Activated CD4-positive, alpha-beta T cell treated with anti-CD3 and anti-CD28 coated beads, Interleukin-2, amount 10 ng/mL, durations not matched to agents 7 days and 5 days (primary cell): ENCODE measurements at regions not wholly inside any gene's neighbourhood (a gene's known extent, or its start where the extent isn't known, plus 50 kb on each side); places are given as distances from the start of the nearest gene placed in this dataset.

Source experiments
- CTCF ChIA-PET: fragments of 350-600 bp; sonication (Branson Sonifier 250); formaldehyde crosslinking; loops from one replicate; lab custom pipeline; 2021; ENCODE audit warnings: antibody characterized with exemption; lab: Charles Lee
- POLR2A ChIA-PET: fragments of 350-600 bp; sonication (Branson Sonifier 250); formaldehyde crosslinking; loops from one replicate; lab custom pipeline; 2021; ENCODE audit warnings: antibody characterized with exemption; lab: Charles Lee
- DNase-seq: peaks from one replicate; pipeline ENCODE4 v3.0.0-alpha.2; 2020
- H3K27ac Mint-ChIP-seq: one replicate; pipeline ENCODE4 v1.8.0; 2021; ENCODE audit warnings: mild to moderate bottlenecking, moderate library complexity, mixed read lengths
- H3K27me3 Mint-ChIP-seq: one replicate; pipeline ENCODE4 v1.8.0; 2021; ENCODE audit warnings: mixed read lengths
- H3K36me3 Mint-ChIP-seq: one replicate; pipeline ENCODE4 v1.8.0; 2021; ENCODE audit warnings: low read depth, mixed read lengths
- H3K4me1 Mint-ChIP-seq: one replicate; pipeline ENCODE4 v1.8.0; 2021; ENCODE audit warnings: mixed read lengths
- H3K4me3 Mint-ChIP-seq: one replicate; pipeline ENCODE4 v1.8.0; 2021; ENCODE audit warnings: mild to moderate bottlenecking, moderate library complexity, mixed read lengths
- H3K9me3 Mint-ChIP-seq: one replicate; pipeline ENCODE4 v1.8.0; 2021; ENCODE audit warnings: mixed read lengths

- Mint-ChIP-seq H3K27me3 (peaks cover 8% of the 10 kb centered on the region), H3K4me1 (no peaks in the 10 kb centered on the region), H3K9me3 (no peaks in the 10 kb centered on the region), H3K36me3 (no peaks in the 10 kb centered on the region), H3K27ac (no peak overlapping the region), H3K4me3 (no peak overlapping the region)
- POLR2A ChIA-PET, result interaction anchor here (0.6 kb wide), 1 partner anchor 474 kb away, joined by 3 read pairs; no protein-coding TSS in a partner anchor
- CTCF ChIA-PET, result interaction anchor here (0.8 kb wide), 1 partner anchor 12 kb away, joined by 3 read pairs; no protein-coding TSS in a partner anchor
- DNase-seq, result no peak
Measured at GRCh38 chr1:58870298-58870676, 86.4 kb upstream of the JUN start.

DNA sequence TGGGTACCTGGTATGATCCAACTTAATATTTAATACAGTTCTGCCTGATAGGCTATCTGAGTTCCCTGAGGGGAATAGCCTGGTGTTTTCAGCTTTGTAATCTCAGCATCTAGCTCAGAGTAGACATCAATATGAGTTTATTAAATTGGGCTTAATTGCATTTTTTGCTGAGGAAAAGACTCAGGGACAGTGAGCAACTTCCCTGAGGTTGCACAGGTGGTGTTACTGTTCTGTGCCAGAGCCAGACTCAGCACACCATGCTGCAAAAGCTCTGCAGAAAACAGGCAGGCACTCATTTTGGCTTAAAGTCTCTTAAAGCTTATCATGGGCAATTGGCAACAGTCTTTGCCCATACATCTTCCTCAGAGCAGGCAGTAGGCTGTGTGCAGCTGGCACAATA is 90.5 kb upstream of the JUN start:
- ChIA-PET CTCF (interaction anchor here (0.7 to 0.8 kb wide), 2 partner anchors 9 to 16 kb away, joined by 3 read pairs; no protein-coding TSS in a partner anchor), POLR2A (no interaction called here)
- Mint-ChIP-seq H3K27ac (no peak overlapping the region), H3K9me3 (no peaks in the 10 kb centered on the region), H3K27me3 (peaks cover 8% of the 10 kb centered on the region), H3K4me3 (no peak overlapping the region), H3K36me3 (no peaks in the 10 kb centered on the region), H3K4me1 (no peaks in the 10 kb centered on the region)
- no peak for DNase-seq

DNA sequence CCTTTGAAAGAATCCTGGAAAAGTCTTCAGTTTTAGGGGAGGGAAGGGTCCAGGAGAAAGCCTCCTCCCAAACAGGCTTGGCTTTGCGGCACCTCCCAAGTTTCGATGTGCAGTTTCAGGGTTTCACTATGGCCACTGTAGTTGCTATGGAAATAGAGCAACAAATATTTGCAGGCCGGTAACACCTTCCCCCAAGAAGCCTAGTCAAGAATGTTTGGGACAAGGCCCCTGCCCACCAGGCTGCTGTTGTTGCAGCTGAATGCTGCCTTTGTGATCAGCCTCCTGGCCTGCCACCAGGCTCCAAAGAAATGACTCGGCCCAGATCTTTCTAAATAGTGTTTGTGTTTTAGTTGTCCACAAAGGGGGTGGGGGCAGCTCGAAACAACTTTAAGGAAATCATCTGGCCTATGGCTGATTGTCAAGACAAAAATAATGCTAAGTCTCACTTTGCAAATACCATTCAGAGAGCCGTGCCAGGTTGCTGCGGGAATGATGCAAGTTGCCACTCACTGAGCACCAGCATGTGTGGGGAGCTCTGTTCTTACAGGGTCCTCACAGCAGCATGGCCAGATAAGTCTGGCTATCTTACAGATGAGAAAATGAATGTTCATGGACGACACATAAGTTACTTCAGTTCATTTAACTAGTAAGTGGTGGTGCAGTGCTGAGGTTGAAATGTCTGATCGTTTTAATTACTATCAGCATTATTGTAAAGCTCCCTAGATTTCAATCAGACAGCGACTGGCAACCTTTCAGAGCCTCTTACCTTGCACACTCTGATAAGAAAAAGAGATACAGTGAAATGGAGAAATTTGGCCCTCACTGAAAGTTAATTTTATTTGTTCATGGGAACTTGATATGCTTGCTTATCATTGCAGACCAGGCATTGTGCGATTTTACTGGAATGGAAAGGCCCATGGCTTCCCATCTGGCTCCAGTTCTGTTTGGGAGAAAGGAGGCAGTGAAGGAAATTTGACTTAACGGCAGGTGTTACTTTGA is 91.2 kb upstream of the JUN start:
- CTCF ChIA-PET, result interaction anchor here (0.7 kb wide), 1 partner anchor 9 kb away, joined by 3 read pairs; no protein-coding TSS in a partner anchor
- peaks cover 8% of the 10 kb centered on the region for H3K27me3 Mint-ChIP-seq
- no peak overlapping the region for H3K4me3 Mint-ChIP-seq
- no peaks in the 10 kb centered on the region for H3K9me3 Mint-ChIP-seq
- POLR2A ChIA-PET, result no interaction called here
- H3K36me3 Mint-ChIP-seq, result no peaks in the 10 kb centered on the region
- DNase-seq, result no peak
- H3K4me1 Mint-ChIP-seq, result no peaks in the 10 kb centered on the region
- H3K27ac Mint-ChIP-seq, result no peak overlapping the region

- Mint-ChIP-seq H3K36me3 (no peaks in the 10 kb centered on the region), H3K4me3 (no peak overlapping the region), H3K4me1 (peaks cover 6% of the 10 kb centered on the region), H3K9me3 (peaks cover 4% of the 10 kb centered on the region), H3K27ac (no peak overlapping the region), H3K27me3 (peaks cover 2% of the 10 kb centered on the region)
- POLR2A ChIA-PET, result no interaction called here
- CTCF ChIA-PET, result interaction anchor here (1.2 kb wide), 1 partner anchor 11 kb away, joined by 3 read pairs; no protein-coding TSS in a partner anchor
- DNase-seq, result no peak
Measured at GRCh38 chr1:58879464-58879863, 95.6 kb upstream of the JUN start.

DNA sequence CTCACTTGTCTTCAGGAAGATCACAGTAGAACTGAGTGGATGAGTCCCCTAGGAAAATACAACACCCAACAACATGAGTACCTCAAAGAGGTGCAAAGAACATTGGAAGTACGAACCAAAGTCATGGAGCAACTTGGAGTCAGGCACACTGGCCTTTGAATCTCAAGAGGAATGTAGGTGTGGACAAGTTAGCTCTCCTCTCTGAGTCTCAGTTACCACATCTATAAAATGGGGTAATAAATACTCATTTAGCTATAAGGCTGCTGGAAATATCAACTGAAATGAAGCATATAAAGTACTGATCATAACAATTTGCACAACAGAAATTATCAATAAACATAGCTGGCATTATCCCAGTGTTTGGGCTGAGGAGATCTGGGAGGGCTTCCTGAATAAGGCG is 96.7 kb upstream of the JUN start:
- DNase-seq, result no peak
- peaks cover 4% of the 10 kb centered on the region for H3K9me3 Mint-ChIP-seq
- peaks cover 2% of the 10 kb centered on the region for H3K27me3 Mint-ChIP-seq
- no peak overlapping the region for H3K4me3 Mint-ChIP-seq
- POLR2A ChIA-PET, result no interaction called here
- no peaks in the 10 kb centered on the region for H3K36me3 Mint-ChIP-seq
- CTCF ChIA-PET, result interaction anchor here (0.7 to 1.7 kb wide), 3 partner anchors 17 to 35 kb away, joined by 3 to 6 read pairs (median 3); no protein-coding TSS in a partner anchor
- H3K4me1 Mint-ChIP-seq, result peaks cover 15% of the 10 kb centered on the region
- no peak overlapping the region for H3K27ac Mint-ChIP-seq

DNA sequence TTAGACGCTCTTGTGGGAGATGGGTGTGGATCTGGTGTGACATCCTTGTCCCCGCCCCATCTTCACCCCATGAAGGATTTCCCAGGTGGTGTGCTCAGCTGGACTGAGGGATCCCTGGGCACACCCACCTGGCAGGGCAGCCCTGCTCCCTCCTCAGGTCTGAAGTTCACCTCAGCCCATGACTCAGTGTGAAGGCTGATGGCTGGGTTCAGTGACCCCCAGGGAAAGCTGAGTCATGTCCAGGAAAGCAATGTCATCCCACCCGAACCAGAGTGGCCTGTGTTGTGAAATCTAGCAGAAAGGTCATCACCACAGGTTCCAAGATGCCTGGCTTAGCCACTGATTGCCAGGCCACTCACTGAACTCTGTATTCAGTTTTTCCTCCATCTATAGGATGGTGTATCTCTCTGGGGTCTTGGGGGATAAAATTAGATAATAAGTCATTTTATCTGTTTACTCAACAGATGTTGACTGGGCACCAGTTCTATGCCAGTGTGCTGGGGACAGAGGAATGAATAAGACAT is 97.7 kb upstream of the JUN start:
- Mint-ChIP-seq H3K9me3 (peaks cover 4% of the 10 kb centered on the region), H3K36me3 (no peaks in the 10 kb centered on the region), H3K27ac (no peak overlapping the region), H3K27me3 (peaks cover 2% of the 10 kb centered on the region), H3K4me1 (peaks cover 25% of the 10 kb centered on the region), H3K4me3 (no peak overlapping the region)
- ChIA-PET CTCF (interaction anchor here (1.1 to 1.7 kb wide), 3 partner anchors 12 to 18 kb away, joined by 3 to 6 read pairs (median 4); no protein-coding TSS in a partner anchor), POLR2A (no interaction called here)
- no peak for DNase-seq

DNA sequence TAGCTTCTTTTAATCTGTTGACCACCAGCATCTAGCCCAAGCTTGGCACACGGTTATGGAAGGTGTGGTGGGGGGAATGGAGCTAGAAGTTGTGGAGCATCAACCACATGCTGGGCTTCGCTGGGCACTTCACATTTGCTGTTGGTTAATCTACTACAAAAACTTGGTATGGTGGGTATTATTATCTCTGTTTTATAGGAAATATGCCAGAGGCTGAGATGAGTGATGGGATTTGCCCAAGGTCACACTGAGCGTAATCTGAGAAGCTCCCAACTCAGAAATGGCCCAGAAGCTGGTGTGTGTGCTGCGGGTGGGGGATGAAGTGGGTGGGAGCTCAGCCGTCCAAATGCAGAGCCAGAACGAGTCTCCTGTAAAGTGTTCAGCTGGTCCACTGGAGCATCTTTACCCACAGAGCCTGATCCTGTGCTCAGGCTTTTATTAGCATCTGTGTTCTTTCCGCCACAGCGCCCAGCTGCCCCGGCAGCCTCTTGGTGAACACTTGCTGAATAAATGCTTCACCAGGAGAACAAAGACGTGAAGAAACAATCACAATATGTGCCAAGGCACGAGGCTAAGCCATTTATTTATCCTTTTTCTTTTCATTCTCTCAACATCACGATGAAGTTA is 98.6 kb upstream of the JUN start:
- ChIA-PET POLR2A (no interaction called here), CTCF (interaction anchor here (0.9 to 1.8 kb wide), 4 partner anchors 10 to 24 kb away, joined by 3 to 5 read pairs (median 3); no protein-coding TSS in a partner anchor)
- Mint-ChIP-seq H3K27ac (no peak overlapping the region), H3K4me1 (peaks cover 33% of the 10 kb centered on the region), H3K36me3 (no peaks in the 10 kb centered on the region), H3K4me3 (no peak overlapping the region), H3K27me3 (peaks cover 2% of the 10 kb centered on the region), H3K9me3 (peaks cover 5% of the 10 kb centered on the region)
- DNase-seq, result no peak

GRCh38 chr1:58883037-58883887 is 99.4 kb upstream of the JUN start:
- H3K4me3 Mint-ChIP-seq, result no peak overlapping the region
- CTCF ChIA-PET, result interaction anchor here (0.9 to 1.8 kb wide), 4 partner anchors 10 to 25 kb away, joined by 3 to 5 read pairs (median 3); no protein-coding TSS in a partner anchor
- no peak for DNase-seq
- H3K4me1 Mint-ChIP-seq, result peaks cover 33% of the 10 kb centered on the region
- peaks cover 6% of the 10 kb centered on the region for H3K9me3 Mint-ChIP-seq
- H3K36me3 Mint-ChIP-seq, result no peaks in the 10 kb centered on the region
- POLR2A ChIA-PET, result no interaction called here
- peaks cover 2% of the 10 kb centered on the region for H3K27me3 Mint-ChIP-seq
- no peak overlapping the region for H3K27ac Mint-ChIP-seq

- H3K27me3 Mint-ChIP-seq, result peaks cover 2% of the 10 kb centered on the region
- ChIA-PET POLR2A (no interaction called here), CTCF (interaction anchor here (1.2 to 1.8 kb wide), 4 partner anchors 12 to 26 kb away, joined by 3 to 6 read pairs (median 4); no protein-coding TSS in a partner anchor)
- no peak overlapping the region for H3K4me3 Mint-ChIP-seq
- H3K9me3 Mint-ChIP-seq, result peaks cover 6% of the 10 kb centered on the region
- no peak overlapping the region for H3K27ac Mint-ChIP-seq
- DNase-seq, result no peak
- H3K36me3 Mint-ChIP-seq, result no peaks in the 10 kb centered on the region
- H3K4me1 Mint-ChIP-seq, result peaks cover 33% of the 10 kb centered on the region
Measured at GRCh38 chr1:58883888-58884482, 100.1 kb upstream of the JUN start.

DNA sequence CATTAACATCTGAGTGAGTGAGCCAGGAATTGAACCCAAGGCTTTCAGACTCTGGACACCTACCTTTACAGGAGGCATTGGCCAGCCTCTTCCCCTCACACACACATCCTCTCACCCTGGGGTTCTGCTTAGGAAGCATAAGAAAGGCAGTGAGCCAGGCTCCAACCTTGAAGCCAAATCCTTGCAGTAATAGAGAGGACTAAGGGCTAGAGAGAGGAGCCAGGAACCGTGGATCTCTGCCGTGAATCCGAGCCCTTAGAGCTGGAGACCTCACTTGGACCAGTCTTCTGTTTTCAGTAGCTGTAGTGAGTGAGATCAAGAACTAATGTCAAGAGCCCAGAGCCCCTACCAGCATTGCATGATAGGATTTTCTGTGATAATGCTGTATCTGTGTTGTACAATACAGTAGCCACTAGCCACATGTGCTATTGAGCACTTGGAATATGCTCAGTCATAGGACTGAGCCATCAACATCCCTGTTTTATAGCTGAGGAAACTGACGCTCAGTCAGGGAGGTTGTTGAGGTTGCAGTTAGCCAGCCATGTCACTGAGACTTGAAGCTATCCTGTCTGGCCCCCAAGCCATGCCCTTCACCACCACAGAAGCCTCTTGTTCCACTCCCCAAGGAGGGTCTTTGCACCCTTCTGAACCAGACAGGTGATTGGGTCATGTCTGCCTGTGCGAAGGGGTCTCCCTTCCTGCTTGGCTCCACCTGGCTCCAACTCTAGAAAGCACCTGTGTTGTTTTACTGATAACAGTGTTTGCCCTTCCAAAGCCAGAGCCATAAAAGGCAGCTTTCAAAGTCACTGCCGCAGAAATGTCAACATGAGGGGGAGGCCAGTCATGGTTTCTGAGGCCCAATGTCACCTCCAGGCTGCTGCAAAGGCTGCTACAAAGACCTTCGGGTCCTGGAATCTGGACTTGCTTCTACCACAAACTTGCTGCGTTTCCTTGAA is 101.1 kb upstream of the JUN start:
- CTCF ChIA-PET, result interaction anchor here (1.1 to 1.8 kb wide), 3 partner anchors 11 to 20 kb away, joined by 3 to 6 read pairs (median 4); no protein-coding TSS in a partner anchor
- peak overlapping the region; percentile 65 for H3K27ac Mint-ChIP-seq

GRCh38 chr1:58885998-58886397 is 102.2 kb upstream of the JUN start:
- DNase-seq, result peak; percentile 33
- CTCF ChIA-PET, result no interaction called here
- no peaks in the 10 kb centered on the region for H3K36me3 Mint-ChIP-seq
- peak overlapping the region; percentile 65 for H3K27ac Mint-ChIP-seq
- H3K4me1 Mint-ChIP-seq, result peaks cover 35% of the 10 kb centered on the region
- H3K9me3 Mint-ChIP-seq, result peaks cover 4% of the 10 kb centered on the region
- no peak overlapping the region for H3K4me3 Mint-ChIP-seq
- no peaks in the 10 kb centered on the region for H3K27me3 Mint-ChIP-seq
- POLR2A ChIA-PET, result no interaction called here

More for the DNA sequence above, 101.1 kb upstream of the JUN start:
- DNase-seq, result no peak
- Mint-ChIP-seq H3K9me3 (peaks cover 6% of the 10 kb centered on the region), H3K27me3 (peaks cover 2% of the 10 kb centered on the region), H3K4me3 (no peak overlapping the region), H3K4me1 (peaks cover 35% of the 10 kb centered on the region), H3K36me3 (no peaks in the 10 kb centered on the region)
- POLR2A ChIA-PET, result no interaction called here
